Activated naive CD4-positive, alpha-beta T cell (primary cell): ENCODE measurements at regions not wholly inside any gene's neighbourhood (a gene's known extent, or its start where the extent isn't known, plus 50 kb on each side); places are given as distances from the start of the nearest gene placed in this dataset.
"Not testable (repeated sequence)": the region's sequence is repeated elsewhere in the genome, so short reads cannot be mapped to it uniquely, and the experiment has no call there.

ENCODE experiments used
- DNase-seq, 4 experiments: peaks; one replicate each; lab custom pipeline; 2025; lab: John Stamatoyannopoulos, UW

GRCh38 chr2:11995456-11995855, 249.0 kb downstream of the LPIN1 start:
- DNase-seq = no peak

DNA sequence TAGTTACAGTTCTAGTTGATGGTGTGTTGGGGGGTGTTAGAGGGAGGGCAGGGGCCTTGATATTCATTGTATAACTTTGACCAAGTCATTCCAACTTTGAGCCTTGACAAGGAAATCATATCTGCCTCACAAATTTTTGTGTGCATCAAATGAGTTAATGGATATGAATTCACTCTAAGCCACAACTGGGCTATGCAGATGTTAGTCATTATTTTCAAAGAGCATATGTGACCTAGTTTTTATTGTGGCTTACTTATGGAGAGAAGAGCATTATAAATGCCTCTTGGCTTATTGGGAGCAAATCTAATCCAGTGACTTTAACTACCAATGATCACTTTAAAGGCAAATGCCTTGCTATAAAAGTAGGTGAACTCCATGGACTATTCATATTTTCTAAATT, 250.2 kb downstream of the LPIN1 start:
- no peak for DNase-seq

DNA sequence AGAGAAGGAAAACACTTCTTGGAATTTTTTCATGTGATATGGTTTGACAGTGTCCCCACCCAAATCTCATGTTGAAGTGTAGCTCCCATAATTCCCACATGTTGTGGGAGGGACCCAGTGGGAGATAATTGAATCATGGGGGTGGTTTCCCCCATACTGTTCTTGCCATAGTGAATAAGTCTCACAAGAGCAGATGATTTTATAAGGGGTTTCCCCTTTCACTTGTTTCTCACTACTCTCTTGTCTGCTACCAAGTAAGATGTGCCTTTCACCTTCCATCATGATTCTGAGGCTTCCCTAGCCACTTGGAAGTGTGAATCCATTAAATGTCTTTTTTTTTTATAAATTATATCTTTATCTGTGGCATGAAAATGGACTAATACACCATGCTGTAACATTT, 250.7 kb downstream of the LPIN1 start:
- no peak for DNase-seq

DNA sequence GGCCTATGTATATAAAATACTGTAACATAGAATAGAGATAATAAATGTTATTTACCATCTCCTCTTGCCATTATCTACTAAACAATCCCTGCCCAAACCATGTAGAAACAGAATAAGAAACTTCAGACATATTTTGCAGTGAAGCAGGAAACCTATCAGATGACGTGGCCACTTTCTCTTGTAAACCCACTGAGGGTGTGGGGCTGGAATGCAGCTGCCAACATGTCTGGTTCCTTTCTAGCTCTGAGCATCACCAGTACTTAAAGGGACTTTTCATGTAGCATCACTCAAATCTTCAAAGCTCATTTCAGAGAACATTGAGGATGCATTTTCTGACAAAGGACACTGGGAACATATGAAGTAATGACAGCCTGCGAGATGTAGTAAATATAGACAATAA, 251.8 kb downstream of the LPIN1 start:
- DNase-seq = no peak

GRCh38 chr2:11998626-11999378, 252.4 kb downstream of the LPIN1 start:
- DNase-seq = no peak

DNA sequence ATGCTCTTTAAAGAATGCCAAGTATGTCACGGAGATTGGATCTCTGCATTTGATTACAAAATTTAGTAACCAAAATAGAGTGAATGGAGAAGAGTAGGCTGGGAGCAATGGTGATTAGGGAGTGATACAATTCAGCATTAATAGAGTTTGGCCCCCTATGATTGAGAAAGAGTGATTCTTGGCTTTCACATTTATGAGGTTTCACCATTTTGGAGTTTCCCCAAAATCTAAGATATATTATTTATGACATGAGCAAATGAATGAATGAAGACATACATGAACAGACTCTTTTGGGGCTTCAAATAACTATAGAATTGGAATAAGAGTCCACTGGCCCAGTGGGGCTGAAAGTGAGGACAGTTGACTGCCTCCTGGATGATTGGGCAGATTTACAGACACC, 255.2 kb downstream of the LPIN1 start:
- no peak for DNase-seq

GRCh38 chr2:12002215-12002614, 255.8 kb downstream of the LPIN1 start:
- DNase-seq = no peak

DNA sequence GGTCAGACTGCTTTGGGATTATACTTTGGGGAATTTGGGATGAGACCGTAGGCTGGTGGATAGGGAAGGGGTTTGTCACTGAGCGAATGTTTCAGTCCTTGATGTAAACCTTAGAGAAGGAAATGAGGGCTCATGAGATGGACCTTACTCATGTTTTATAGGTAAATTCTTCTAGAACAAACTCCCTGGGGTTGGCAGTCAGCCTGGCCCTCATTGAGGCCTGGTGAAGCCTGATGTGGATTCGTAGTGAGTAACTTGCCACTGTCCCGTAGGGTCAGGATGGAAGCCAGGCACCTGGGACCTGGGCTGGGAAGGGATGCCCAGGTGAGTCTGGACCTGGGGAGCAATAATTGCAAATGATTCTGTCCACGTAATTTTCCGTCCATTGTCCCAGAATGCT, 258.3 kb downstream of the LPIN1 start:
- no peak for DNase-seq

DNA sequence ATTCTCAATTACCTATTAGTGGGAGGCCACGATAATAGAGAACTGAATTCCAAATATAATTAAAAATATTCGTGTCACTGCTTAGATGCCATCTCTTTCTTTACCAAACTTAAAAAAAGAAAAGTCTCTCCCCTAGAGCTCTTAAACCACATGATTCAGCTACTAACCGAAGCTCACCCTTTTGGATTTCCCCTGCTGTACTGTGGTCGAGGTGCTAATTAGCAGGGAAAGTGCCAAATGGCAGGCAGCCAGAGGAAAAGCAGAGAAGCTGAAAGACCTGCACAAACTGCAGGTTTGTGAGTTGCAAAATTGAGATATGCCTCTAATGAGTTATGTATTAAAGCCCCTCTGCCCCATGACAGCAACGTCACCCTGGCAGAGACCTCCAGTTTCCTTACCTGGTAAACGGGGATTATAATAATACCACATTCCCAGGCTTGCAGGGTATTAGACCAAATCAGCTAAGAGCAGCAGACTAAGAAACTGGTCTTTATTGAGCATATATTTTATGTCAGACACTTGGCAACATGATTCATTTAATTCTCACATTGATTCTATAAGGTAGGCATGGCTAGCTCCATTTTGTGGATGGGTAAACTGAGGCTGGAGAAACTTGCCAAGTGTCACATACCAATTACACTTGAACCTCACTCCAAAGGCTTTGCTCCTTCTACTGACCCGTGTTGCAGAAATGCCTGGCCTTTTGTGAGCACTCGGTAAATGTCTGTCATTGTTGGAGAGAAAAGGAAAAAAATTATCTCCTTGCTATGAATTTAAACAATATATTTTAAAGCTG, 259.7 kb downstream of the LPIN1 start:
- peak in 3 of 4 experiments; percentile 7 to 15 (median 10) for DNase-seq

- DNase-seq = no peak
Observed at GRCh38 chr2:12006850-12007249, 260.4 kb downstream of the LPIN1 start.

- DNase-seq = no peak
Observed at GRCh38 chr2:12007282-12007681, 260.9 kb downstream of the LPIN1 start.

- DNase-seq = no peak
Observed at GRCh38 chr2:12008425-12009061, 262.1 kb downstream of the LPIN1 start.

DNA sequence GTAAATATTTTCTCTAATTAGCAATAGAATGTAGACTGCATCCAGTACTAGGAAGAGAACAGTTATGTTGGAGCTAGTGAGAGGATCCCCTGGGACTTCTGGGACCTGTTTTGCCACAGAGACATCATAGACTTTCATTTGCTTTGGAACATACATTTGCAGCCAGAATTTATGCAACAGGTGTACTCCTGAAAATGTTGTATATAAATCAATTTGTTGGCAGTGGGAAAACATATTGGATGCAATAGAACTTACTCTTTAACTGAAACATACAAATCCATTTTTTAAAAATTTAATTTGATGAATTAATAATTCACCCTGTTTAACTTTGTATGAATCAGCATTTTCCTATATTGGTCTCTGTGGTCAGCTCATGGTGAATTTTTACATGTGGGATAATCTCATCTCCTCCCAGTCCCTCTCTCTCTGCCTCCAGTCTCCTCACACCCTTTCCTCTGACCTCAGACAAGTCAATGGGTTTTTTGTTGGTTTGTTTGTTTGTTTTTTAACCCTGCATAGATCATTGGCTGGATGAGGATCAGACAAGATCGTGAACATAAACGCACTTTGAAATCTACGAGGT, 263.0 kb downstream of the LPIN1 start:
- DNase-seq = no peak

- no peak for DNase-seq
Observed at GRCh38 chr2:12010059-12010458, 263.6 kb downstream of the LPIN1 start.

GRCh38 chr2:12010779-12011178, 264.3 kb downstream of the LPIN1 start:
- no peak for DNase-seq

- DNase-seq = no peak
Observed at GRCh38 chr2:12014088-12014960, 267.9 kb downstream of the LPIN1 start.

- no peak for DNase-seq
Observed at GRCh38 chr2:12017499-12018157, 271.2 kb downstream of the LPIN1 start.

DNA sequence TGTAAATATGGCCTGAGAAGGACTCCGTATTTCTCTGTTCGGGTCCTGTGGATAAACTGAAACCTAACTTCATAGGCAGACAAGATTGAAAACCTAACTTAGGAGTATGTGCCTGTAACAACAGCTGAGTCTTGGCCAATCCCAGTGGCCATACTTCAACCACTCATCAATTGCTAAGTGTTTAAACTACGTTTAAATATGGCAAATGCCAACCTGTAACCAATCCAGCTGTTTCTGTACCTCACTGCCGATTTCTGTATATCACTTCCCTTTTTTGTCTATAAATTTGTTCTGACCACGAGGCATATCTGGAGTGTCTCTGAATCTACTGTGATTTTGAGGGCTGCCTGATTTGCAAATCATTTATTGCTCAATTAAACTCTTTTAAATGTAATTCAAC, 272.3 kb downstream of the LPIN1 start:
- not testable (repeated sequence) for DNase-seq

GRCh38 chr2:12020833-12021469, 274.5 kb downstream of the LPIN1 start:
- no peak for DNase-seq

DNA sequence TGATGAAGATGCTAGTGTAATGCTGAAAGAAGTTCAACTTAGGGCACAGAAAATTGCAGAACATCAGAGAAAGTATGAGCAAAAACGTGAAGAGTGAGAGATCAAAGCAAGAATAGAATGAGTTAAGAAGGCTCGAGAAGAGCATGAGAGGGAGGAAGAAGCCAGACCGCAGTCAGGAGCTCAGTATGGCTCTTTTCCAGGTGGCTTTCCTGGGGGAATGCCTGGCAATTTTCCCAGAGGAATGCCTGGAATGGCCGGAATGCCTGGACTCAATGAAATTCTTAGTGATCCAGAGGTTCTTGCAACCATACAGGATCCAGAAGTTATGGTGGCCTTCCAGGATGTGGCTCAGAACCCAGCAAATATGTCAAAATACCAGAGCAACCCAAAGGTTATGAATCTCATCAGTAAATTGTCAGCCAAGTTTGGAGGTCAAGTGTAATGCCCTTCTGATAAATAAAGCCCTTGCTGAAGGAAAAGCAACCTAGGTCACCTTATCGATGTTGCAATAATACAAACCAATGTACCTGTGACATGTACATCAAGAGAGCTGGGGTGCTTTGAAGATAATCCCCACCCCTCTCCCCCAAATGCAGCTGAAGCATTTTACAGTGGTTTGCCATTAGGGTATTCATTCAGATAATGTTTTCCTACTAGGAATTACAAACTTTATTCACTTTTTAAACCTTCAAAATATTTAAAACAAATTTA, 277.9 kb downstream of the LPIN1 start:
- not testable (repeated sequence) for DNase-seq
